Panc1 (cell line): ENCODE measurements at regions not wholly inside any gene's neighbourhood (a gene's known extent, or its start where the extent isn't known, plus 50 kb on each side); places are given as distances from the start of the nearest gene placed in this dataset.

Experiments used
- POLR2AphosphoS5 ChIP-seq: IDR thresholded peaks from 2 replicates; pipeline ENCODE4 v1.6.1; 2012; ENCODE audit warnings: mild to moderate bottlenecking, low read depth, low read length, moderate library complexity
- SIN3A ChIP-seq: IDR thresholded peaks from 2 replicates; pipeline ENCODE4 v1.6.1; 2012; ENCODE audit warnings: low read depth, mild to moderate bottlenecking, low read length, moderate library complexity, borderline replicate concordance; ENCODE audit not compliant: insufficient read depth
- TCF7L2 ChIP-seq: IDR thresholded peaks from 2 replicates; pipeline ENCODE4 v1.6.1; 2011; ENCODE audit warnings: mild to moderate bottlenecking, low read depth, low read length, inconsistent platforms
- TF ChIP-seq, protein P1 (sequence below): fragments of 450-650 bp; IDR thresholded peaks from 2 replicates; pipeline ENCODE4 v1.5.1; 2017; ENCODE audit warnings: mild to moderate bottlenecking
- TF ChIP-seq, protein P2 (sequence below), 2 experiments: IDR thresholded peaks; 2 replicates each; pipeline ENCODE4 v1.6.1; 2011 to 2012; ENCODE audit warnings: low read depth in 2 of 2, control low read depth in 1 of 2, low read length in 1 of 2, mild to moderate bottlenecking in 1 of 2, moderate library complexity in 1 of 2; ENCODE audit not compliant: insufficient read depth in 1 of 2

DNA sequence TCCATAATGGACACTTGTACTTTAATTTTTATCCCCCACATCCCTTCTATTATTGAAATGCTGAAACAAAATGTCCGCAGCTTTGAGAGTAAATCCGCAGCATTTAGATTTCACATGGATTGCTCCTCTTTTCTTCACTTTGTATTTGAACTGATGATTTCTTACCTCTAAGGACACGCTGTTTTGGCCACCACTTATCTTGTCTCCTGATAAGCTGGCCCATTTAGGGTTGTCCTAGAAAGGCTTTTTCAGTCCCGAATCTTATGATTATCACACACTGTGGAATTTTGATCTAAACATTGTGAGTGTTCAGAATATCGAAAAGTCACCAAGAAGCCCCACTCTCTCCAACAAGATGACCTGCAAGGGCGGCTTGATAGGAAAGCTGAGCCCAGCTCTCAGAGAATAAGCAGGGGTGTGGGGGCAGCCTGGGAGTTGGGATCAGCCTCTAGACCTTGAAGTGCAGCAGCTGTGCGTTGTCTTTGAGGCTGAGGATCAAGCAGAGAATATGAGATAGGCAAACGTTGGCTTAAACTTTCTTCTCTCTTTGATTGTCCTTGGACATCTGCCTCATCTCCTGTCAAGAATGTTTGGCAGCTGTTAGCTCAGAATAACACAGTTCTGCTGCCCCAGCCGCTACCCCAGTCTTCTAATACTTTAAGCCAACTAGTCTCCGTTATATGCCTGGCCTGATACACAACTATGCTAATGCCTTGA lies 399.7 kb upstream of the NR2F2 start:
- no peak for TF ChIP-seq POLR2AphosphoS5
- TF ChIP-seq, protein P1, sequence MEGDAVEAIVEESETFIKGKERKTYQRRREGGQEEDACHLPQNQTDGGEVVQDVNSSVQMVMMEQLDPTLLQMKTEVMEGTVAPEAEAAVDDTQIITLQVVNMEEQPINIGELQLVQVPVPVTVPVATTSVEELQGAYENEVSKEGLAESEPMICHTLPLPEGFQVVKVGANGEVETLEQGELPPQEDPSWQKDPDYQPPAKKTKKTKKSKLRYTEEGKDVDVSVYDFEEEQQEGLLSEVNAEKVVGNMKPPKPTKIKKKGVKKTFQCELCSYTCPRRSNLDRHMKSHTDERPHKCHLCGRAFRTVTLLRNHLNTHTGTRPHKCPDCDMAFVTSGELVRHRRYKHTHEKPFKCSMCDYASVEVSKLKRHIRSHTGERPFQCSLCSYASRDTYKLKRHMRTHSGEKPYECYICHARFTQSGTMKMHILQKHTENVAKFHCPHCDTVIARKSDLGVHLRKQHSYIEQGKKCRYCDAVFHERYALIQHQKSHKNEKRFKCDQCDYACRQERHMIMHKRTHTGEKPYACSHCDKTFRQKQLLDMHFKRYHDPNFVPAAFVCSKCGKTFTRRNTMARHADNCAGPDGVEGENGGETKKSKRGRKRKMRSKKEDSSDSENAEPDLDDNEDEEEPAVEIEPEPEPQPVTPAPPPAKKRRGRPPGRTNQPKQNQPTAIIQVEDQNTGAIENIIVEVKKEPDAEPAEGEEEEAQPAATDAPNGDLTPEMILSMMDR: no peak
- no peak for TF ChIP-seq SIN3A
- TF ChIP-seq, protein P2, sequence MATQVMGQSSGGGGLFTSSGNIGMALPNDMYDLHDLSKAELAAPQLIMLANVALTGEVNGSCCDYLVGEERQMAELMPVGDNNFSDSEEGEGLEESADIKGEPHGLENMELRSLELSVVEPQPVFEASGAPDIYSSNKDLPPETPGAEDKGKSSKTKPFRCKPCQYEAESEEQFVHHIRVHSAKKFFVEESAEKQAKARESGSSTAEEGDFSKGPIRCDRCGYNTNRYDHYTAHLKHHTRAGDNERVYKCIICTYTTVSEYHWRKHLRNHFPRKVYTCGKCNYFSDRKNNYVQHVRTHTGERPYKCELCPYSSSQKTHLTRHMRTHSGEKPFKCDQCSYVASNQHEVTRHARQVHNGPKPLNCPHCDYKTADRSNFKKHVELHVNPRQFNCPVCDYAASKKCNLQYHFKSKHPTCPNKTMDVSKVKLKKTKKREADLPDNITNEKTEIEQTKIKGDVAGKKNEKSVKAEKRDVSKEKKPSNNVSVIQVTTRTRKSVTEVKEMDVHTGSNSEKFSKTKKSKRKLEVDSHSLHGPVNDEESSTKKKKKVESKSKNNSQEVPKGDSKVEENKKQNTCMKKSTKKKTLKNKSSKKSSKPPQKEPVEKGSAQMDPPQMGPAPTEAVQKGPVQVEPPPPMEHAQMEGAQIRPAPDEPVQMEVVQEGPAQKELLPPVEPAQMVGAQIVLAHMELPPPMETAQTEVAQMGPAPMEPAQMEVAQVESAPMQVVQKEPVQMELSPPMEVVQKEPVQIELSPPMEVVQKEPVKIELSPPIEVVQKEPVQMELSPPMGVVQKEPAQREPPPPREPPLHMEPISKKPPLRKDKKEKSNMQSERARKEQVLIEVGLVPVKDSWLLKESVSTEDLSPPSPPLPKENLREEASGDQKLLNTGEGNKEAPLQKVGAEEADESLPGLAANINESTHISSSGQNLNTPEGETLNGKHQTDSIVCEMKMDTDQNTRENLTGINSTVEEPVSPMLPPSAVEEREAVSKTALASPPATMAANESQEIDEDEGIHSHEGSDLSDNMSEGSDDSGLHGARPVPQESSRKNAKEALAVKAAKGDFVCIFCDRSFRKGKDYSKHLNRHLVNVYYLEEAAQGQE (IDR thresholded peaks at IDR 0.05; ENCODE audit: insufficient read depth in 1 of 2, low read depth in 2 of 2, low read length in 1 of 2): no peak
- TF ChIP-seq TCF7L2: no peak
